ENCODE measurements at regions not wholly inside any gene's neighbourhood (a gene's known extent, or its start where the extent isn't known, plus 50 kb on each side); places are given as distances from the start of the nearest gene placed in this dataset.

DNA sequence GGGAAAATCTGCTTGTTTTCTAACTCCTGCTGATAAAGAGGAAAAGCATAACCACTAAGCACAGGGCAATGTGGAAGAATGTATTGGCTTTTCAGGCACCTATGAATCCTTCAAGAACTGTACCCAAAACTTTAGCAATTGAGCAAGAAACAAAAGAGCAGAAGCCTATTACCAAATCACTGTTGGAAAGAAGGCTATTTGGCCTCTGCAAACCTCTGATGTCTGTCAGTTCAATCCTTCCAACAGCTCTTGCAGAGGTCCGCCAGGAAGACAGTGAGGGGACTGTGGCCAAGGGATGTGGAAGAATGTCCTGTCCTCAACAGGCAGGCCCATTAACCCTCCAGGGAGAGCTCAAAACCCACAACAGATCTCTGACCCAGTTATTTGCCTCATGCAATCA is 328.6 kb downstream of the ENC1 start:
- no peaks in the 10 kb centered on the region for H3K9me3 ChIP-seq
- no peaks in the 10 kb centered on the region for H3K4me1 ChIP-seq (ENCODE audit: control insufficient read depth in 1 of 2, extremely low read depth in 1 of 2, insufficient read depth in 2 of 2, low read length in 2 of 2)
- DNase-seq (no peak), ATAC-seq (replicated peaks in 1 of 4) (no peak)
- ChIA-PET POLR2A (no interaction called here), CTCF (no interaction called here)
- WGBS (ENCODE audit: insufficient coverage): 100% methylated on average over 1 of the region's 1 CpG
- Mint-ChIP-seq H3K9me3 (no peaks in the 10 kb centered on the region), H3K4me1 (no peaks in the 10 kb centered on the region), H3K27me3 (peaks cover 4 to 24% of the 10 kb centered on the region in 2 donors), H3K36me3 (no peaks in the 10 kb centered on the region), H3K4me3 (no peak overlapping the region), H3K27ac (no peak overlapping the region)
- no peaks in the 10 kb centered on the region for H3K36me3 ChIP-seq (ENCODE audit: control insufficient read depth in 2 of 2, extremely low read depth in 1 of 2, insufficient read depth in 1 of 2, low read length in 1 of 2)
- no peak overlapping the region for H3K4me3 ChIP-seq (ENCODE audit: control insufficient read depth in 1 of 2, extremely low read depth in 1 of 2, low read length in 1 of 2)
- H3K27ac ChIP-seq (ENCODE audit: low read length): no peak overlapping the region
- peaks cover 0 to 5% of the 10 kb centered on the region in 2 experiments for H3K27me3 ChIP-seq (replicated peaks in 1 of 2; ENCODE audit: control insufficient read depth in 2 of 2, extremely low read depth in 1 of 2, insufficient read depth in 2 of 2, low read length in 1 of 2)

DNA sequence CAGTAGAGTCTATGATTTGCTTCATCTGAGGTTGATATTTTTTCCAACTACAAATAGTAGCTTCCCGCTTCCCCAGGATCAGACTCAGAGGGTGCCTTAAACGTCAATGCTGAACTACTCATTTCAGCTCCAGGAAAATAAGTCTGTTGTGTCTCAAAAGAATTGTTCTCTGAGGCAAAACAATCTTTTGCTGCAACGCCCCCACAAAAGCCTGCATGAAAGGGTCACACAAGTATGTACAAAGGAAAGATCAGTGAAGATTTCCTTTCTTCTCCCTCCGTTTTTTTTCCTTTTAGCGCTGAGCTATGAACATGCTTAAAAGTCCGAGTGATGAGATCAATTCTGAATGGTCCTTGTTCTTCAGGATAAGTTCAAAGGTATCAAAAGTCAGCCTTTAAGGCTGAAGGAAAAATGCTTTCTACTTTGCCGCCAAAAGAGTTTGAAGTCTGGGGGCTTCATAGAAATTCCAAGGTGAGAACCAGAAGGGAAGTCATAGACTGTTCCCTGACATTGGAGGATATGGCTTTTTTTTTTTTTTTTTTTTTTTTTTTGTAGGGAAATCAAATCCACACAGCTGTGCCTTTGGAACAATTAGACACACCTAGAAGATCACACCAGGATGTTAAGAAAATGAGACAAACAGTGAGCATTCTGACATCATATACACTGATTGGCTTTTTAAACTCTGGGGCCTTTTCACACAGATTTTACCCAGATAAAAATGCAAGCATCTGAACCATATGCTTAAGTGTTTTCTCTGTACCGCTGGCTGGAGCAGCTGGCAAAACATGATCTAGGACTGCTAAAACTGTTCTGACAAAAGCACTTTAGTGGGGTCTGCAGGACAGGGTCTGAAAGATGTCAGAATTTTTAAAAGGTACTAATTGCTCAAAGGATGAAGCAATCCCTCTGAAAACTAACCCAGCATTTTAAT is 329.3 kb downstream of the ENC1 start:
- 41% methylated on average over 3 of the region's 8 CpGs for WGBS (ENCODE audit: insufficient coverage)
- Histone ChIP-seq H3K4me3 (ENCODE audit: control insufficient read depth in 1 of 2, extremely low read depth in 1 of 2, low read length in 1 of 2) (no peak overlapping the region), H3K27ac (ENCODE audit: low read length) (no peak overlapping the region), H3K9me3 (no peaks in the 10 kb centered on the region), H3K4me1 (ENCODE audit: control insufficient read depth in 1 of 2, extremely low read depth in 1 of 2, insufficient read depth in 2 of 2, low read length in 2 of 2) (no peaks in the 10 kb centered on the region), H3K36me3 (ENCODE audit: control insufficient read depth in 2 of 2, extremely low read depth in 1 of 2, insufficient read depth in 1 of 2, low read length in 1 of 2) (no peaks in the 10 kb centered on the region), H3K27me3 (replicated peaks in 1 of 2; ENCODE audit: control insufficient read depth in 2 of 2, extremely low read depth in 1 of 2, insufficient read depth in 2 of 2, low read length in 1 of 2) (peaks cover 0 to 4% of the 10 kb centered on the region in 2 experiments)
- Mint-ChIP-seq H3K4me3 (no peak overlapping the region), H3K27ac (no peak overlapping the region), H3K36me3 (no peaks in the 10 kb centered on the region), H3K4me1 (no peaks in the 10 kb centered on the region), H3K27me3 (peaks cover 4 to 24% of the 10 kb centered on the region in 2 donors), H3K9me3 (no peaks in the 10 kb centered on the region)
- ChIA-PET POLR2A (interaction anchor here in 1 of 2 donors (0.6 kb wide), 1 partner anchor 19 kb away, joined by 4 read pairs; no protein-coding TSS in a partner anchor), CTCF (no interaction called here)
- no peak for ATAC-seq (replicated peaks in 1 of 4)
- DNase-seq: no peak

DNA sequence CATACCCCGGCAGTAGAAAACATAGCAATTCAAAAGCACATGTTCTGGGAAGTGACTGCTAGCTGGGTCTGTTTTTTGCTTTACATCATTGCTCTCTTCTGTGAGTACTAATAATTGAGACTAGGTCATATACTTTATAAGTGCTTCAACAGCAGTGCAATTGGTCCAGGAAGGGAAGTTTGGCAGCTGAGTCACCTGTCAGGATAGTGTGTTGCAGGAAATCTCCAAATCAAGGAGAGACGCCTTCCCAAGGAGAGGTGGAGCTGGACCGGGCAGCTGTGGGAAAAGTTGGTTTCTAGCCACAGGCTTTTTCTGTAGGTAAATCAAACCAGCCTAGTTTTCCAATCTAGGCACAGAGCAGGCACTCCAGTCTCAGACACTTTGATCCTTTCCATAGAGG is 330.1 kb downstream of the ENC1 start:
- ChIA-PET CTCF (no interaction called here), POLR2A (no interaction called here)
- Mint-ChIP-seq H3K9me3 (no peaks in the 10 kb centered on the region), H3K27ac (no peak overlapping the region), H3K4me3 (no peak overlapping the region), H3K36me3 (no peaks in the 10 kb centered on the region), H3K27me3 (peaks cover 4 to 24% of the 10 kb centered on the region in 2 donors), H3K4me1 (no peaks in the 10 kb centered on the region)
- Histone ChIP-seq H3K27ac (ENCODE audit: low read length) (no peak overlapping the region), H3K4me1 (ENCODE audit: control insufficient read depth in 1 of 2, extremely low read depth in 1 of 2, insufficient read depth in 2 of 2, low read length in 2 of 2) (no peaks in the 10 kb centered on the region), H3K36me3 (ENCODE audit: control insufficient read depth in 2 of 2, extremely low read depth in 1 of 2, insufficient read depth in 1 of 2, low read length in 1 of 2) (no peaks in the 10 kb centered on the region), H3K27me3 (replicated peaks in 1 of 2; ENCODE audit: control insufficient read depth in 2 of 2, extremely low read depth in 1 of 2, insufficient read depth in 2 of 2, low read length in 1 of 2) (no peaks in the 10 kb centered on the region), H3K4me3 (ENCODE audit: control insufficient read depth in 1 of 2, extremely low read depth in 1 of 2, low read length in 1 of 2) (no peak overlapping the region), H3K9me3 (no peaks in the 10 kb centered on the region)
- WGBS (ENCODE audit: insufficient coverage): no CpG with 5 or more reads among the region's 3 CpGs
- ATAC-seq (replicated peaks in 1 of 4): no peak
- DNase-seq: no peak

DNA sequence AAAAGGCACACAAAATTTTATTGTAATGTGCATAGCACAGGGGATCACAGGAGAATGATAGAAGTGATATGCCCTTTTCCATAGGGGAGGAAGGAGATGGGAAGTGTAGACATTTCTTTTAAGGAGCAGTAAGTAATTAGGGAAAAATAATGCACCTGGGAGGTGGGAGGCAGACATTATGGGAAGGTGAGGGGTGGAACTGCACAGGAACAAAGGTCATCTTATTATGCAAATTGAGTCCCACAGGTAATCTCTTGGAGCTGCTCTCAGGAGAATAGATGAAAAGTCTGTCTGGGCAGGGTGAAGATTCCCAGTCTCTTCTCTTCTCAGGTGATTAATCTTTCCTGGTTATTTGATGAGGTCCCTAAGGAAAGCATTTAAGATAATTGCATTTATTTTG is 331.5 kb downstream of the ENC1 start:
- Mint-ChIP-seq H3K27me3 (peaks cover 5 to 16% of the 10 kb centered on the region in 2 donors), H3K27ac (no peak overlapping the region), H3K4me3 (no peak overlapping the region), H3K9me3 (no peaks in the 10 kb centered on the region), H3K4me1 (no peaks in the 10 kb centered on the region), H3K36me3 (no peaks in the 10 kb centered on the region)
- Histone ChIP-seq H3K4me3 (ENCODE audit: control insufficient read depth in 1 of 2, extremely low read depth in 1 of 2, low read length in 1 of 2) (no peak overlapping the region), H3K4me1 (ENCODE audit: control insufficient read depth in 1 of 2, extremely low read depth in 1 of 2, insufficient read depth in 2 of 2, low read length in 2 of 2) (no peaks in the 10 kb centered on the region), H3K27ac (ENCODE audit: low read length) (no peak overlapping the region), H3K36me3 (ENCODE audit: control insufficient read depth in 2 of 2, extremely low read depth in 1 of 2, insufficient read depth in 1 of 2, low read length in 1 of 2) (no peaks in the 10 kb centered on the region), H3K9me3 (no peaks in the 10 kb centered on the region), H3K27me3 (replicated peaks in 1 of 2; ENCODE audit: control insufficient read depth in 2 of 2, extremely low read depth in 1 of 2, insufficient read depth in 2 of 2, low read length in 1 of 2) (no peaks in the 10 kb centered on the region)
- POLR2A ChIA-PET: no interaction called here
- ATAC-seq (replicated peaks in 1 of 4): no peak
- CTCF ChIA-PET: no interaction called here
- DNase-seq: no peak

DNA sequence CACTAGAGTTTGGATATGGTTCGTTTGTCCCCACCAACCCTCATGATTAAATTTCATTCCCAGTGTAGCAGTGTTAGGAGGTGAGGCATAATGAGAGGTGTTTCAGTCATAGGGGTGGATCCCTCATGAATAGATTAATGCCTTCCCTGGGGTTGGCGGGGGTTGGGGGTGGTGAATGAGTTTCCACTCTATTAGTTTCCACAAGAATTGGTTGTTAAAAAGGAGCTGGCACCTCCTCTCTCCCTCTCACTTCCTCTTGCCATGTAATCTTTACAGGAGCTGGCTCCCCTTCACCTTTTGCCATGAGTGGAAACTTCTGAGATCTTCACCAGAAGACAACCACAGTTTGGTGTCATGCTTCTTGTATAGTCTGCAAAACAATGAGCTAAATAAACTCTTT is 333.7 kb downstream of the ENC1 start:
- H3K4me1 Mint-ChIP-seq: no peaks in the 10 kb centered on the region
- Histone ChIP-seq H3K27me3 (replicated peaks in 1 of 2; ENCODE audit: control insufficient read depth in 2 of 2, extremely low read depth in 1 of 2, insufficient read depth in 2 of 2, low read length in 1 of 2) (no peaks in the 10 kb centered on the region), H3K9me3 (no peaks in the 10 kb centered on the region), H3K4me3 (ENCODE audit: control insufficient read depth in 1 of 2, extremely low read depth in 1 of 2, low read length in 1 of 2) (no peak overlapping the region), H3K4me1 (ENCODE audit: control insufficient read depth in 1 of 2, extremely low read depth in 1 of 2, insufficient read depth in 2 of 2, low read length in 2 of 2) (no peaks in the 10 kb centered on the region), H3K36me3 (ENCODE audit: control insufficient read depth in 2 of 2, extremely low read depth in 1 of 2, insufficient read depth in 1 of 2, low read length in 1 of 2) (no peaks in the 10 kb centered on the region), H3K27ac (ENCODE audit: low read length) (no peak overlapping the region)
- ATAC-seq (replicated peaks in 1 of 4): no peak
- DNase-seq: no peak
- H3K36me3 Mint-ChIP-seq: no peaks in the 10 kb centered on the region
- peaks cover 3 to 6% of the 10 kb centered on the region in 2 donors for H3K27me3 Mint-ChIP-seq
- no CpG with 5 or more reads among the region's 2 CpGs for WGBS (ENCODE audit: insufficient coverage)
- H3K4me3 Mint-ChIP-seq: no peak overlapping the region
- H3K9me3 Mint-ChIP-seq: no peaks in the 10 kb centered on the region
- ChIA-PET POLR2A (no interaction called here), CTCF (no interaction called here)
- H3K27ac Mint-ChIP-seq: no peak overlapping the region

DNA sequence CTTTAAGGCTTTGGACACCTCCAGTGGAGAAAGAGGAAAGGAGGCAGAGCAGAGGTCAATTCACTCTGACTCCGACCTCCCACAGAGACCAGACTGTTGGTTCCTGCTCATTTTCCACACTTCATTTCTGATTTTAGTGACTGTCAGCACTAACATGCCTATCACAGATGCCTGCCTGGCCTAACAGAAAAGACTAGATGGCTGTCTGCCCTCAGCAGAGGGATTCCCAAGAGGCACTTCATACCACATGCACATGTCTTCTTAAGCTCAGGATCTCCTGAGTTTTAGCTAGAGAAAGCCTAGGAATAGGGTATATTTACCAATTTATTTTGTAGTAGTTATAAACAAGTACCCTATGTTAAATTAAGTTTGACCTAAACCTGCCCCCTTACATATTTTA is 336.0 kb downstream of the ENC1 start:
- no peaks in the 10 kb centered on the region for H3K36me3 ChIP-seq (ENCODE audit: control insufficient read depth in 2 of 2, extremely low read depth in 1 of 2, insufficient read depth in 1 of 2, low read length in 1 of 2)
- no peaks in the 10 kb centered on the region for H3K4me1 ChIP-seq (ENCODE audit: control insufficient read depth in 1 of 2, extremely low read depth in 1 of 2, insufficient read depth in 2 of 2, low read length in 2 of 2)
- H3K9me3 Mint-ChIP-seq: no peaks in the 10 kb centered on the region
- H3K4me3 Mint-ChIP-seq: no peak overlapping the region
- no peaks in the 10 kb centered on the region for H3K4me1 Mint-ChIP-seq
- ChIA-PET CTCF (interaction anchor here in 1 of 2 donors (0.6 kb wide), 1 partner anchor 46 kb away, joined by 3 read pairs; no protein-coding TSS in a partner anchor), POLR2A (no interaction called here)
- no peak overlapping the region for H3K27ac ChIP-seq (ENCODE audit: low read length)
- H3K36me3 Mint-ChIP-seq: no peaks in the 10 kb centered on the region
- H3K9me3 ChIP-seq: no peaks in the 10 kb centered on the region
- no peak overlapping the region for H3K4me3 ChIP-seq (ENCODE audit: control insufficient read depth in 1 of 2, extremely low read depth in 1 of 2, low read length in 1 of 2)
- no peak overlapping the region for H3K27ac Mint-ChIP-seq
- no peak for ATAC-seq (replicated peaks in 1 of 4)
- WGBS (ENCODE audit: insufficient coverage): 60% methylated on average over 1 of the region's 1 CpG
- peaks cover 2 to 5% of the 10 kb centered on the region in 2 donors for H3K27me3 Mint-ChIP-seq
- no peaks in the 10 kb centered on the region for H3K27me3 ChIP-seq (replicated peaks in 1 of 2; ENCODE audit: control insufficient read depth in 2 of 2, extremely low read depth in 1 of 2, insufficient read depth in 2 of 2, low read length in 1 of 2)
- no peak for DNase-seq

All from T-cell (primary cell).